ENCODE measurements at regions not wholly inside any gene's neighbourhood (a gene's known extent, or its start where the extent isn't known, plus 50 kb on each side); places are given as distances from the start of the nearest gene placed in this dataset.
"Not testable (repeated sequence)": the region's sequence is repeated elsewhere in the genome, so short reads cannot be mapped to it uniquely, and the experiment has no call there.

DNA sequence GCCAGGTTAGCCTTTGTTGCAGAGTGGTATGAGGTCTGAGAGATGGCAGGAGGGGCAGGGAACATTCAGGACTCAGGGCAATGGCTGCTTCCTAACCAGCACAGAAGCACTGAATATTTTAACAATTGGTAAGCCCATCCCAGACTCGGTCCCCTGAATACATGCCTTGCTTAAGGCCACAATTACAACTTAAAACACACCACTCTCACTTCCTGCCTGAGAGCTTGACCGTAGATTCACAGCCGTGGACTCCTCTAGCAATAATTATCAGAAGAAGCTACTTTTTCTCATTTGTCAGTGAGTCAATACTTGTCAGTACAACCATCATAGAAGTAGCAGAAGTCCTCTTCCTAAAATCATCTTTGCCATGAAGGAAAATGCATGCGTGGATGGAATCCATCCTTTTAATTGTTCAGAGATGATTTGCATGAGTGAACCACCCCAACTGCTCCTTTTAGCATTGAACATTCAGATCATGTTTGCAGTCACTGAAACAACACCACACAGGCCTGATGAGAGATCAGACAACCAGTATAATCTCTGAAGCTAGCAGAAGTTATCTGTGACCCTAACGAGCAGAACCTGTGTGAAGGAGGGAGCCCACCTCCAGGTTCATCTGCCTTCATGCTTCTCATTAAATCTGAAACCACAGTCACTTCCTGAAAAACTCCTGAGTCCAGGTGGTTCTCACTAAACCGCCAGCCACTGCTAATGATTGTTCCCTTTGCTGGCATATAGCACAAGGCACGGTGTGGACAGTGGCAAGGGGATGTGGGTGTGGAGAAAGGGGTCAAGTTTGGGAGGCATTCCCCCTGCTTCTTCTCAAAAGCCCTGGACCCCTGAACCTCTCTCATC lies 333.9 kb upstream of the CNR1 start:
- no peak for DNase-seq
- no CpG with 5 or more reads among the region's 7 CpGs for WGBS (ENCODE audit: insufficient coverage, low lambda C conversion rate)
- no peak overlapping the region for H3K4me3 ChIP-seq (ENCODE audit: low read length)

DNA sequence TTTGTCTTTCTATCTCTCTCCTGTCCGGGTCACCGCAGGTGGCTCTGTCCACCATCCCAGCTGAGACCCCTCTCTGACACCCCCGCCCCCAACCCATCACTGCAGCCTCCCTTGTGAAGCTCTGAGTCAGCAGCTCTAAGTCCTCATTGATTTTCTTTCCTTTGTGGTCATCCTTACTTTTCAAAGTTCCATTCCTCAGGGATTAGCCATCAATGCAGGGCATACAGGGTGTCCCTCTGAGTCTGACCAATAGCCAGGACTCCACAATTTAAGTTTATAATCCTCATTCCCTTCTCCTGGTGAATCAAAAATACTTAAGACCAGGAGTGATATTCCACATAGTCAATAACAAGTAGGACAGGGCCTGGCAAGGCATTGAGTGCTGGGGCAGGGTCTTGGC lies 333.3 kb upstream of the CNR1 start:
- H3K27me3 ChIP-seq (ENCODE audit: control insufficient read depth, insufficient read depth, low read length) = no peaks in the 10 kb centered on the region
- no peak for DNase-seq
- H3K4me3 ChIP-seq (ENCODE audit: low read length) = no peak overlapping the region
- H3K27ac ChIP-seq (ENCODE audit: low read length) = no peak overlapping the region
- H3K36me3 ChIP-seq (ENCODE audit: control insufficient read depth, insufficient read depth, low read length) = no peaks in the 10 kb centered on the region
- no peaks in the 10 kb centered on the region for H3K9me3 ChIP-seq (ENCODE audit: control insufficient read depth, low read depth, low read length)
- WGBS (ENCODE audit: insufficient coverage, low lambda C conversion rate) = no CpG with 5 or more reads among the region's 3 CpGs
- no peaks in the 10 kb centered on the region for H3K4me1 ChIP-seq (ENCODE audit: control insufficient read depth, insufficient read depth, low read length)

More for the DNA sequence above, 333.9 kb upstream of the CNR1 start:
- H3K27me3 ChIP-seq (ENCODE audit: control insufficient read depth, insufficient read depth, low read length) = no peaks in the 10 kb centered on the region
- no peaks in the 10 kb centered on the region for H3K36me3 ChIP-seq (ENCODE audit: control insufficient read depth, insufficient read depth, low read length)
- H3K4me1 ChIP-seq (ENCODE audit: control insufficient read depth, insufficient read depth, low read length) = no peaks in the 10 kb centered on the region
- H3K9me3 ChIP-seq (ENCODE audit: control insufficient read depth, low read depth, low read length) = no peaks in the 10 kb centered on the region
- H3K27ac ChIP-seq (ENCODE audit: low read length) = no peak overlapping the region

DNA sequence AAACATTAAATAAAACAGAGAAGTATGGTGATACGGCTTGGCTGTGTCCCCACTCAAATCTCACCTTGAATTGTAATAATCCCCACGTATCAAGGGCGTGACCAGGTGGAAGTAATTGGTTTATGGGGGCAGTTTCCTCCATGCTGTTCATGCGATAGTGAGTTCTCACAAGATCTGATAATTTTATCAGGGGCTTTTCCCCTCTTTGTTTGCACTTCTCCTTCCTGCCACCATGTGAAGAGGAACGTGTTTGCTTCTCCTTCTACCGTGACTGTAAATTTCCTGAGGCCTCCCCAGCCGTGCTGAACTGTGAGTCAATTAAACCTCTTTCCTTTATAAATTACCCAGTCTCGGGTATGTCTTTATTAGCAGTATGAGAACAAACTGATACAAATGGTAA lies 331.3 kb upstream of the CNR1 start:
- not testable (repeated sequence) for H3K9me3 ChIP-seq (ENCODE audit: control insufficient read depth, low read depth, low read length); H3K4me1 ChIP-seq (ENCODE audit: control insufficient read depth, insufficient read depth, low read length); H3K4me3 ChIP-seq (ENCODE audit: low read length); DNase-seq; H3K36me3 ChIP-seq (ENCODE audit: control insufficient read depth, insufficient read depth, low read length); H3K27me3 ChIP-seq (ENCODE audit: control insufficient read depth, insufficient read depth, low read length); H3K27ac ChIP-seq (ENCODE audit: low read length)
- no CpG with 5 or more reads among the region's 8 CpGs for WGBS (ENCODE audit: insufficient coverage, low lambda C conversion rate)

DNA sequence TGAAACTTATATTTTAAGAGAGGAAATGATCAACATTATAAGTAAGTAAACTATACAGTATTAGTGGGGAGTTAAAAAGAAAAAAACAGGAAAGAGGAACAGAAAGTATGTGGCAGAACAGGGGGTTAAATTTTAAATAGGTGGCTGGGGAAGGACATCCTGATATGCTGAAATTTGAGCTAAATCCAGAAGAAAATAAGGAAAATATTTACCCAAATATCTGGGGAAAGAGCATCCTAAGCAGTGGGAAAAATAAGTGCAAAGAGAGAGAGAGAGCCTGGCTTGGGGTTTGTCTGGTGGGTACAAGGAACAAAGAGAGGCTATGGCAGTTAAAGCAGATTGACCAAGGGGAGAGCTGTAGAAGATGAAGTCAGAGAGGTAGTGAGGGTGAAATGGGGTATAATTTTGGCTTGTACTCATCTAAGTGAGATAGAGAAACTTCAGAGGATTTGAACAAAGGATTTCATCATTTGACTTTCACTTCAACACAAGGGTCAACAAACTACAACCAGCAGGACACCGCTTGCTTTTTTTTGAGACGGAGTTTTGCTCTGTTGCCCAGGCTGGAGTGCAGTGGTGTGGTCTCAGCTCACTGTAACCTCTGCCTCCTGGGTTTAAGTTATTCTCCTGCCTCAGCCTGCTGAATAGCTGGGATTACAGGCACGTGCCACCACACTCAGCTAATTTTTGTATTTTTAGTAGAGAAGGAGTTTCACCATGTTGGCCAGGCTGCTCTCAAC lies 328.4 kb upstream of the CNR1 start:
- H3K36me3 ChIP-seq (ENCODE audit: control insufficient read depth, insufficient read depth, low read length) = no peaks in the 10 kb centered on the region
- no peak overlapping the region for H3K4me3 ChIP-seq (ENCODE audit: low read length)
- no peaks in the 10 kb centered on the region for H3K9me3 ChIP-seq (ENCODE audit: control insufficient read depth, low read depth, low read length)
- no peak for DNase-seq
- H3K27me3 ChIP-seq (ENCODE audit: control insufficient read depth, insufficient read depth, low read length) = no peaks in the 10 kb centered on the region
- WGBS (ENCODE audit: insufficient coverage, low lambda C conversion rate) = no CpG with 5 or more reads among the region's 3 CpGs
- H3K4me1 ChIP-seq (ENCODE audit: control insufficient read depth, insufficient read depth, low read length) = no peaks in the 10 kb centered on the region
- H3K27ac ChIP-seq (ENCODE audit: low read length) = no peak overlapping the region

DNA sequence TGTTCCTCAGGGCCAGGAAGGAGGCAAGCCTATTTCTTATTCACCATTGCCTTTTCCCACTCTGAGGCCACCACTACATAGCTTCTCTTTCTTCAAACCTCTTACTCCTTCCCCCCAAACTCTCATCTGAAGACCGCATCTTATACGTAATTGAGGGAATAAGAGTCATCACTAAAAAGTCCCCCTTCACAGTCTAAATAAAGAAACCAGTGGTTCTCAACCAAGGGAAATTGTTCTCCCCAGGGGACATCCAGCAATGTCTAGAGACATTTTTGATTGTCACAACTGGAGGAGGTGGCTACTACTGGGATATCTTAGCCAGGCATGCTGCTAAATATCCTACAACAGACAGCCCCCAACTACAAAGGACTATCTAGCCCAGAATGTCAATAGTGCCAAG lies 327.6 kb upstream of the CNR1 start:
- H3K27ac ChIP-seq (ENCODE audit: low read length) = no peak overlapping the region
- no peaks in the 10 kb centered on the region for H3K9me3 ChIP-seq (ENCODE audit: control insufficient read depth, low read depth, low read length)
- H3K27me3 ChIP-seq (ENCODE audit: control insufficient read depth, insufficient read depth, low read length) = no peaks in the 10 kb centered on the region
- H3K4me1 ChIP-seq (ENCODE audit: control insufficient read depth, insufficient read depth, low read length) = no peaks in the 10 kb centered on the region
- WGBS (ENCODE audit: insufficient coverage, low lambda C conversion rate) = 100% methylated on average over 2 of the region's 2 CpGs
- DNase-seq = no peak
- no peaks in the 10 kb centered on the region for H3K36me3 ChIP-seq (ENCODE audit: control insufficient read depth, insufficient read depth, low read length)
- H3K4me3 ChIP-seq (ENCODE audit: low read length) = no peak overlapping the region

DNA sequence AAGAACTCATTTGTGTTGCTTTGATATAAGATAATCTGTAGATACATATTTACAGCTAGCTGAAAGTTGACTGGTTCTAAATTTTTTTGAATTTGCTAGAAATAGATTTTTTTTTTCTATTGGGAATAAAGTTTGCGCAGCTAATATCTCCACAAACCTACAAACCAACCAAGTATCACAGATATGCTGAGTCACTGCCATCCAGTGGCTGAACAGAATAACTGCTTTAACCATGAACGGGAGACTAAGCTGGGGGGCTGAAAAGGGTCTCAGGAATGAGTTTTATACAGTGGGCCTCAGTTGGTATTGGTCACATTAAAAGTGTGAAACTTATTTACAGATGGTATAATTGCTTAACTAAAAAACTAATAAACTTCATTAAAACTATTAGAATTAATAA lies 326.7 kb upstream of the CNR1 start:
- no peak for DNase-seq
- Histone ChIP-seq H3K4me1 (ENCODE audit: control insufficient read depth, insufficient read depth, low read length) (no peaks in the 10 kb centered on the region), H3K9me3 (ENCODE audit: control insufficient read depth, low read depth, low read length) (no peaks in the 10 kb centered on the region), H3K4me3 (ENCODE audit: low read length) (no peak overlapping the region), H3K36me3 (ENCODE audit: control insufficient read depth, insufficient read depth, low read length) (no peaks in the 10 kb centered on the region), H3K27me3 (ENCODE audit: control insufficient read depth, insufficient read depth, low read length) (no peaks in the 10 kb centered on the region), H3K27ac (ENCODE audit: low read length) (no peak overlapping the region)
- no CpG with 5 or more reads among the region's 2 CpGs for WGBS (ENCODE audit: insufficient coverage, low lambda C conversion rate)

DNA sequence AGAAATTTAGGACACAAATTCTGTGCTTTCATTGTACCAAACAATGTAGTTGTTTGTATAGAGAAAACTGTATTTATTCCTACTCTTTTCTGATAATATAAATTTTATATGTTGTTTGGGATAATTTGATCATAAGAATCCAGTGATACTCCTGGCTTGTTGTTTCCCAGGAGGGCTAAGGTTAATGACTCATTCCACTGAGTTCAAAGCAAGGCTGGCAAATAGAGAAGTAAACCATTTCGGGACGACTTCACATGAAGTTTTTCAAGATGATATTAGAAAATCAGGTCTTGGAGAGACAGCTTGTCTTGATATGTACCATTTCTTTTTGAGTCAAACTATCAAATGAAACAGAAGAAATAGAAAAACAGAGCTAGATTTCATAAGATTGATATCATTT lies 326.1 kb upstream of the CNR1 start:
- Histone ChIP-seq H3K27me3 (ENCODE audit: control insufficient read depth, insufficient read depth, low read length) (no peaks in the 10 kb centered on the region), H3K4me3 (ENCODE audit: low read length) (no peak overlapping the region), H3K27ac (ENCODE audit: low read length) (no peak overlapping the region), H3K9me3 (ENCODE audit: control insufficient read depth, low read depth, low read length) (no peaks in the 10 kb centered on the region), H3K36me3 (ENCODE audit: control insufficient read depth, insufficient read depth, low read length) (no peaks in the 10 kb centered on the region), H3K4me1 (ENCODE audit: control insufficient read depth, insufficient read depth, low read length) (no peaks in the 10 kb centered on the region)
- no CpG with 5 or more reads among the region's 2 CpGs for WGBS (ENCODE audit: insufficient coverage, low lambda C conversion rate)
- DNase-seq = no peak

DNA sequence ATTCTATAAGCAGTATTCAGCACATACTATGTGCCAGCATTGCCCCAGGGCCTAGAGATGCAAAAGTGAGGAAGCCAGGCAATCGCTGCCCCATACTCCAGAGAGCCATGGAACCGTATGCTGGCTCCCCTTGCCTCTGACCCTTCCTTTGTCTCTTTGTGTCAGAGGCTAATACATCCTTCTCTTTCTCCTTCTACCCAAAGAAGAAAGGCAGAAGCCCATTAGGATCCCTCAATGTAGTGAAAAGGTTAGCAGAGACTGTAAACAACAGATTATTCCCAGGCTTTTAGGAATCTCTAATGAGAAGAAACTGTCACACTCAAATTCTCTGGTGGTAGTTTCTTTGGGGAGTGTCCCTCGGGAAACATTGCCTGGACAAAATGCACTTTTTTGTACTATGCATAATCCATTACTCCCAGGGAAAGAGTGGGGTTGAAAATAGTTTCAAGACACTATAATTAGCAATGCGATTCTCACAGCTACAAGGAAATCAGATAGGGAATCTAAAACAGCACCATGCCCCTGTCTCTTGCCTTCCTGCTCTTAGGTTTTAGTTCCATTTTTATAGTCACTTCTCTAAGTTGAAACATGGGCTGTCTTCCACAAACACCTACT lies 325.2 kb upstream of the CNR1 start:
- no peaks in the 10 kb centered on the region for H3K9me3 ChIP-seq (ENCODE audit: control insufficient read depth, low read depth, low read length)
- DNase-seq = no peak
- H3K4me1 ChIP-seq (ENCODE audit: control insufficient read depth, insufficient read depth, low read length) = no peaks in the 10 kb centered on the region
- H3K27ac ChIP-seq (ENCODE audit: low read length) = no peak overlapping the region
- WGBS (ENCODE audit: insufficient coverage, low lambda C conversion rate) = 71% methylated on average over 1 of the region's 4 CpGs
- H3K36me3 ChIP-seq (ENCODE audit: control insufficient read depth, insufficient read depth, low read length) = no peaks in the 10 kb centered on the region
- H3K27me3 ChIP-seq (ENCODE audit: control insufficient read depth, insufficient read depth, low read length) = no peaks in the 10 kb centered on the region
- no peak overlapping the region for H3K4me3 ChIP-seq (ENCODE audit: low read length)

DNA sequence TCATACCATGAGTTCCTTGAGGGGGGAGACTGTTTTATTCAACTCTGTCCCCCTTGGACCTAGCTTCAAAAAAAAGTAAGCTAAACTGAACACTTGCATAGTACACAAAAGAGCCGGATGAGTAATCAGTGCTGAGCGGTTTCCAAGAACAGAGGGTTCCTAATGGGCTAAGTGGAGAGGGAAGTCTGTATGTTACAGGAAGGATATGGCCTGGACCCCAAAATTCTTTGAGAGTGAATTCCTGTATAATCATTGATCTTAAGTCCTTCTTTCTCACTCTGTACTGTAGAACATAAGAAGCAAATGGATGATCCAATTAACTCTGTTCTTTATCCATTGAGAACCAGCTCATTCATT lies 324.7 kb upstream of the CNR1 start:
- Histone ChIP-seq H3K27ac (ENCODE audit: low read length) (no peak overlapping the region), H3K27me3 (ENCODE audit: control insufficient read depth, insufficient read depth, low read length) (no peaks in the 10 kb centered on the region)
- WGBS (ENCODE audit: insufficient coverage, low lambda C conversion rate) = no CpG with 5 or more reads among the region's 2 CpGs

DNA sequence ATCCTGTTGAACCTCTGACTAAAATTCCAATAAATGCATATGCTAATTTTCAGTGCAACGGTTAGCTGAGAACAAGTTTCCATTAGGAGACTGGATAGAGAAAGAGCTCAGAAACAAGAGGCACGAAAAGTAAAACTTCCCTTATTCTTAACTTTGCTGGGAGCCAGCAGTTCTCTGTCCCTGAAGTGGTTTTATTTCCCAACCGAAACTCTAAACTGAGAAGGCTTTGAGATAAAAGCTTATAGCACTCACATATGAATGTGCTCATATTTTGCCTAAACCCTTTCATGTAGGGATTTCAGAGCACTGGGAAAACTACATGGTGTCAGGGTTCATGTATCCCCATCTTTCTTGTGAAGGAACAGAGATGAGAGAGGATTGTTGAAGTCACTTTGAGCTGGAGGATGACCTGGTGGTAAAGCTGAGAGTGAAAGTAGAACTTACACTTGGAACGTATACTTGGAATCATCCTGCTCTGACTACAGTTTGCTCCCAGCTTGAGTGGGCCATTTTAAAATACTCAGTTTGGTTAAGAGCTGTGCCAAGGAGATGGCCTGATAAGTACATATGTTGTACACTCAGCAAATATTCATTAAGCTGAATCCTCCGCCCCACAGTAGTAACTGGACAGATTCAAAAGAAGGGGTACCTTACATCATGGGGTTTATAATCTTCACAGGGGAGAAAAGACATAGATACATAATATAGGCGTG lies 324.2 kb upstream of the CNR1 start:
- H3K9me3 ChIP-seq (ENCODE audit: control insufficient read depth, low read depth, low read length) = no peaks in the 10 kb centered on the region
- WGBS (ENCODE audit: insufficient coverage, low lambda C conversion rate) = no CpG with 5 or more reads among the region's 6 CpGs
- no peak overlapping the region for H3K27ac ChIP-seq (ENCODE audit: low read length)
- DNase-seq = no peak
- H3K36me3 ChIP-seq (ENCODE audit: control insufficient read depth, insufficient read depth, low read length) = no peaks in the 10 kb centered on the region
- H3K27me3 ChIP-seq (ENCODE audit: control insufficient read depth, insufficient read depth, low read length) = no peaks in the 10 kb centered on the region
- H3K4me1 ChIP-seq (ENCODE audit: control insufficient read depth, insufficient read depth, low read length) = no peaks in the 10 kb centered on the region
- H3K4me3 ChIP-seq (ENCODE audit: low read length) = no peak overlapping the region

More for the DNA sequence above, 324.7 kb upstream of the CNR1 start:
- Histone ChIP-seq H3K9me3 (ENCODE audit: control insufficient read depth, low read depth, low read length) (no peaks in the 10 kb centered on the region), H3K4me3 (ENCODE audit: low read length) (no peak overlapping the region), H3K4me1 (ENCODE audit: control insufficient read depth, insufficient read depth, low read length) (no peaks in the 10 kb centered on the region), H3K36me3 (ENCODE audit: control insufficient read depth, insufficient read depth, low read length) (no peaks in the 10 kb centered on the region)
- no peak for DNase-seq

Measured in large intestine (tissue), 3 donors.